ENCODE measurements at regions not wholly inside any gene's neighbourhood (a gene's known extent, or its start where the extent isn't known, plus 50 kb on each side); places are given as distances from the start of the nearest gene placed in this dataset.

GRCh38 chr19:28960986-28961705 lies 251.8 kb downstream of the UQCRFS1 start:
- TF ChIP-seq POLR2AphosphoS5 (IDR thresholded peaks at IDR 0.05): no peak
- no peak for TF ChIP-seq POLR2A (IDR thresholded peaks at IDR 0.05)
- no peak for TF ChIP-seq CTCF (IDR thresholded peaks at IDR 0.05)
